Esophagus squamous epithelium (tissue), 5 donors: ENCODE measurements at regions not wholly inside any gene's neighbourhood (a gene's known extent, or its start where the extent isn't known, plus 50 kb on each side); places are given as distances from the start of the nearest gene placed in this dataset.

Experiments used
- DNase-seq: peaks from one replicate; lab custom pipeline; 2025; lab: John Stamatoyannopoulos, UW
- H3K27ac ChIP-seq, 4 donors: fragments of 200-600 bp; sonication (generic); one replicate each; pipeline ENCODE4 v1.5.1; 2016 to 2019; ENCODE audit warnings: mild to moderate bottlenecking in 1 of 4
- H3K27me3 ChIP-seq, 4 donors: fragments of 200-600 bp; sonication (generic); 1 replicate in 3 of 4; 2 replicates in 1 of 4; pipeline versions ENCODE4 v1.5.1 to v1.6.0; 2017 to 2021; ENCODE audit warnings: antibody characterized with exemption in 1 of 4
- H3K36me3 ChIP-seq, 3 donors: fragments of 200-600 bp; sonication (generic); one replicate each; pipeline ENCODE4 v1.5.1; 2016 to 2019
- H3K4me1 ChIP-seq, 3 donors: fragments of 200-600 bp; sonication (generic); one replicate each; pipeline ENCODE4 v1.5.1; 2017 to 2019
- H3K4me3 ChIP-seq, 4 donors: fragments of 200-600 bp; sonication (generic); 1 replicate in 3 of 4; 2 replicates in 1 of 4; pipeline ENCODE4 v1.5.1; 2016 to 2019; ENCODE audit warnings: mild to moderate bottlenecking in 2 of 4, moderate library complexity in 1 of 4
- H3K9me3 ChIP-seq, 3 donors: fragments of 200-600 bp; sonication (generic); one replicate each; pipeline ENCODE4 v1.5.1; 2016 to 2019
- CTCF ChIP-seq, 6 experiments: fragments of 450-650 bp in 4 of 6; fragments of 200-600 bp in 2 of 6; sonication (generic) in 2 of 6; IDR thresholded peaks; one replicate each; pipeline ENCODE4 v1.5.1; 2016 to 2019; ENCODE audit warnings: antibody characterized with exemption in 6 of 6, mild to moderate bottlenecking in 4 of 6, moderate library complexity in 4 of 6
- POLR2A ChIP-seq, 4 donors: fragments of 450-650 bp; IDR thresholded peaks; one replicate each; pipeline ENCODE4 v1.6.1; 2017; ENCODE audit warnings: antibody characterized with exemption in 4 of 4, mild to moderate bottlenecking in 4 of 4, moderate library complexity in 3 of 4
- WGBS, 2 donors: methylation state at CpG; one replicate each; pipeline ENCODE4 v1.1.5; 2018; 5-methylcytosine and 5-hydroxymethylcytosine counted together
- intact Hi-C: fragments of 100-400 bp; cut with DNase I; formaldehyde crosslinking; loops from one replicate; pipeline ENCODE4 v1.15.0; 2022
- donor health status: DM: yes; HTN: yes; CAD: no.

DNA sequence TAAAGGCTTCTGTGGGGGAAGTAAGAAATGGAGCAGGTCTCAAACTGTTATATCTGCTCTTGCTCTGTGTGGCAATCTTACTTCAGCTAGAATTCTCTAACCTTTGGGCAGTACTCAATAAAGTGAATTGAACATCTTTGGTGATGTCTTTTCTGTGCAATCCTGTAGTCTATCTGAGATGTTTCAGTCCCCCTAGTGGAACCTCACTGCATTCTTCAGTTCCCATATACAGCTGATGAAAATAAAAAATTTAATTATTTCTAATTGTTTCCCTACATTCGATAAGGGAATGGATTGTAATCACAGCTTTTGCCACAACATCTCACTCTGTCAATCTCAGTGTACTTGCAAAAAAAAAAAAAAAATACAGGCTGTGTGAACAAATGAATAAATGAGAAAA is 522.6 kb downstream of the DNAJB9 start:
- intact Hi-C loops = no loop called here
- 80 to 100% methylated on average over 1 of the region's 1 CpG for WGBS, 2 donors
- Histone ChIP-seq H3K36me3 (no peaks in the 10 kb centered on the region), H3K27me3 (no peaks in the 10 kb centered on the region), H3K27ac (no peak overlapping the region), H3K4me1 (no peaks in the 10 kb centered on the region), H3K9me3 (no peaks in the 10 kb centered on the region), H3K4me3 (no peak overlapping the region)
- TF ChIP-seq CTCF (IDR thresholded peaks at IDR 0.05) (no peak), POLR2A (IDR thresholded peaks at IDR 0.05) (no peak)
- DNase-seq = no peak

- intact Hi-C loops = no loop called here
- 73 to 88% methylated on average over 1 of the region's 1 CpG for WGBS, 2 donors
- H3K9me3 ChIP-seq = no peaks in the 10 kb centered on the region
- H3K4me3 ChIP-seq = no peak overlapping the region
- no peaks in the 10 kb centered on the region for H3K4me1 ChIP-seq
- DNase-seq = no peak
- H3K27me3 ChIP-seq = no peaks in the 10 kb centered on the region
- no peak overlapping the region for H3K27ac ChIP-seq
- H3K36me3 ChIP-seq = no peaks in the 10 kb centered on the region
- TF ChIP-seq POLR2A (IDR thresholded peaks at IDR 0.05) = no peak
These were observed 531.7 kb downstream of the DNAJB9 start for GRCh38 chr7:109101332-109101731.

DNA sequence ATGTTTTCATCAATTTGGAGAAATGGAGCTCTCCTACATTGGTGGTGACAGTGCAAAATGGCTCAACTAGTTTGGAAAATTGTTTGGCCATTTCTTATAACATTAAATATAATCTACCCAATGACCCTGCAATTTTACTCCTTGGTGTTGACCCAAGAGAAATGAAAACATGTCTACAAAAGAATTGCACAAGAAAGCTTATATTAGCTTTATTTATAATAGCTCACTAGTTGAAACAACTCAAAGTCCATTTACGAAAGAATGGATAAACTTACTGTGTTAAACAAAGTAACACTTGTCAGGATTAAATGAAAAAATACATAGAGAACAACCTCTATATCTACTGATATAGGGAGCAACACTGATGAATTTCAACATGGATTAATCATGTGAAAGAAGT is 539.9 kb downstream of the DNAJB9 start:
- no peaks in the 10 kb centered on the region for H3K9me3 ChIP-seq
- no peaks in the 10 kb centered on the region for H3K27me3 ChIP-seq
- H3K36me3 ChIP-seq = no peaks in the 10 kb centered on the region
- no peak for DNase-seq
- H3K4me3 ChIP-seq = no peak overlapping the region
- no peak overlapping the region for H3K27ac ChIP-seq
- intact Hi-C loops = no loop called here
- no peaks in the 10 kb centered on the region for H3K4me1 ChIP-seq
- TF ChIP-seq POLR2A (IDR thresholded peaks at IDR 0.05) = no peak
- no peak for TF ChIP-seq CTCF (IDR thresholded peaks at IDR 0.05)
- WGBS, 2 donors = 42 to 54% methylated on average over 1 of the region's 1 CpG

DNA sequence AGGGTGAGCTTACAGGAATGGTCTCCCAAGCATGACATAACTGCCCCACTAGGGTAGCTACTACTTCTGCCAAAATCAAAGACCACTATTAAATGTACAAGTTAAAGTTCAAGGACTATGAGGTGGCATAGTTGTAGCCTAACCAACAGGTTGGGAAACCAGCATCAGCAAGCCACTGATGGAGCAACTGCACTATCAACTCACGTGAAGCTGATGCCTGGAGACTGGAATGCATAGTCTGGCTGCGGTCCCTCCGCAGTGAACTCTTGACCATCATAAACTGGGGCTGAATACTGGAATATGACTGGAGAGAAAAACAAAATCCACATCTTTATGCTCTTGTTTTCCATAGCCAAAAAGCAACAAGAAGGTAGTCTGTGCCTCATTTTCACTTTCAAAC is 541.4 kb downstream of the DNAJB9 start:
- H3K4me3 ChIP-seq = no peak overlapping the region
- H3K36me3 ChIP-seq = no peaks in the 10 kb centered on the region
- H3K27ac ChIP-seq = no peak overlapping the region
- WGBS, 2 donors = 69 to 84% methylated on average over 3 of the region's 3 CpGs
- H3K4me1 ChIP-seq = no peaks in the 10 kb centered on the region
- no peaks in the 10 kb centered on the region for H3K27me3 ChIP-seq
- intact Hi-C loops = no loop called here
- no peaks in the 10 kb centered on the region for H3K9me3 ChIP-seq
- TF ChIP-seq CTCF (IDR thresholded peaks at IDR 0.05) (no peak), POLR2A (IDR thresholded peaks at IDR 0.05) (no peak)
- no peak for DNase-seq

- Histone ChIP-seq H3K4me1 (no peaks in the 10 kb centered on the region), H3K4me3 (no peak overlapping the region), H3K27me3 (no peaks in the 10 kb centered on the region), H3K36me3 (no peaks in the 10 kb centered on the region), H3K9me3 (no peaks in the 10 kb centered on the region), H3K27ac (no peak overlapping the region)
- intact Hi-C loops = no loop called here
- 59% methylated on average over 4 of the region's 4 CpGs for WGBS, 2 donors
- TF ChIP-seq POLR2A (IDR thresholded peaks at IDR 0.05) (no peak), CTCF (IDR thresholded peaks at IDR 0.05) (no peak)
- no peak for DNase-seq
These were observed 552.1 kb downstream of the DNAJB9 start for GRCh38 chr7:109121599-109122300.

- WGBS, 2 donors = 11 to 41% methylated on average over 3 of the region's 3 CpGs
- no peak for DNase-seq
- H3K4me3 ChIP-seq = no peak overlapping the region
- H3K9me3 ChIP-seq = no peaks in the 10 kb centered on the region
- no peak for TF ChIP-seq CTCF (IDR thresholded peaks at IDR 0.05)
- H3K4me1 ChIP-seq = no peaks in the 10 kb centered on the region
- H3K36me3 ChIP-seq = no peaks in the 10 kb centered on the region
- intact Hi-C loops = no loop called here
- H3K27ac ChIP-seq = no peak overlapping the region
- H3K27me3 ChIP-seq = no peaks in the 10 kb centered on the region
These were observed 555.3 kb downstream of the DNAJB9 start for GRCh38 chr7:109125001-109125400.
